AG09319 (cell line): ENCODE measurements at regions not wholly inside any gene's neighbourhood (a gene's known extent, or its start where the extent isn't known, plus 50 kb on each side); places are given as distances from the start of the nearest gene placed in this dataset.
A peak's percentile ranks its signal among the peaks of the same experiment; 100 is the strongest.

ENCODE experiments used
- DNase-seq: peaks from one replicate; pipeline ENCODE4 v3.0.0-alpha.2; 2010; ENCODE audit warnings: low read depth; ENCODE audit errors: extremely low read depth
- TF ChIP-seq, protein P1 (sequence below): IDR thresholded peaks from 2 replicates; pipeline ENCODE4 v1.5.1; 2011; ENCODE audit warnings: low read depth, mild to moderate bottlenecking, inconsistent platforms, low read length, moderate library complexity

DNA sequence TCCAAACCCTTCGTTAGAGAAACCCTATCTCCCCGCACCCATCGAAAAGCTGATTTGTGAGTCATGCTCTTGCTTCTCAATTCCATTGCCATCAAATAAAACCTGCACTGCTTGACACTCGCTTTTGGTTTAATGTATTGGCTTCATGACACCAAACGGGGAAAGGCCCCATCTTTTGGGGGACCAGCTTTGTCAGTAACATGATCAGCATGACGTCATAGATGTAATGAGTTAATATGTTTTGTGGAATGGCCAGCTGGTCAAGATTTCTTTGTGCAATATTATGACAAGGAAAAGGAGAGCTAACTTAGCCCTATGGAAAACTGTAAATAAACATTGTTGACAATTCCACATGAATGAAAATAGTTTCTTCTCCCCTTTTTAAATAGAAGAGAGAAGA, 1260.5 kb upstream of the CELF2 start:
- TF ChIP-seq, protein P1, sequence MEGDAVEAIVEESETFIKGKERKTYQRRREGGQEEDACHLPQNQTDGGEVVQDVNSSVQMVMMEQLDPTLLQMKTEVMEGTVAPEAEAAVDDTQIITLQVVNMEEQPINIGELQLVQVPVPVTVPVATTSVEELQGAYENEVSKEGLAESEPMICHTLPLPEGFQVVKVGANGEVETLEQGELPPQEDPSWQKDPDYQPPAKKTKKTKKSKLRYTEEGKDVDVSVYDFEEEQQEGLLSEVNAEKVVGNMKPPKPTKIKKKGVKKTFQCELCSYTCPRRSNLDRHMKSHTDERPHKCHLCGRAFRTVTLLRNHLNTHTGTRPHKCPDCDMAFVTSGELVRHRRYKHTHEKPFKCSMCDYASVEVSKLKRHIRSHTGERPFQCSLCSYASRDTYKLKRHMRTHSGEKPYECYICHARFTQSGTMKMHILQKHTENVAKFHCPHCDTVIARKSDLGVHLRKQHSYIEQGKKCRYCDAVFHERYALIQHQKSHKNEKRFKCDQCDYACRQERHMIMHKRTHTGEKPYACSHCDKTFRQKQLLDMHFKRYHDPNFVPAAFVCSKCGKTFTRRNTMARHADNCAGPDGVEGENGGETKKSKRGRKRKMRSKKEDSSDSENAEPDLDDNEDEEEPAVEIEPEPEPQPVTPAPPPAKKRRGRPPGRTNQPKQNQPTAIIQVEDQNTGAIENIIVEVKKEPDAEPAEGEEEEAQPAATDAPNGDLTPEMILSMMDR = no peak
- DNase-seq = no peak

DNA sequence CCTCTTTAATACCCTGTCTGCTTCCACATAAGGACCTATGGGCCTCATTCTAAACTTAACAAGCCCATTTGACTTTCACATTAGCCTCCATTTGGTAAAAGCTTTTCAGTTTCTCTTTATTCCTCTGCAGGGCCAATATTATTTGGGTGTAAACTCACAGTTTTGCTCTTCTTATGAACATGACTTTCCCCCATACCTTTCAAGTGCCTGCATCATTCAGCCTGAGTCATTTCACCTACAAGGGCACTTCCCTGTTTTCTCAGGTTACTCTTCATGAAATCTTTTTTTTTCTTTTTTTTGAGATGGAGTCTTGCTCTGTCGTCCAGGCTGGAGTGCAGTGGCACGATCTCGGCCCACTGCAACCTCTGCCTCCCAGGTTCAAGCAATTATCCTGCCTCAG, 1258.1 kb upstream of the CELF2 start:
- TF ChIP-seq, protein P1 = no peak
- DNase-seq = no peak

DNA sequence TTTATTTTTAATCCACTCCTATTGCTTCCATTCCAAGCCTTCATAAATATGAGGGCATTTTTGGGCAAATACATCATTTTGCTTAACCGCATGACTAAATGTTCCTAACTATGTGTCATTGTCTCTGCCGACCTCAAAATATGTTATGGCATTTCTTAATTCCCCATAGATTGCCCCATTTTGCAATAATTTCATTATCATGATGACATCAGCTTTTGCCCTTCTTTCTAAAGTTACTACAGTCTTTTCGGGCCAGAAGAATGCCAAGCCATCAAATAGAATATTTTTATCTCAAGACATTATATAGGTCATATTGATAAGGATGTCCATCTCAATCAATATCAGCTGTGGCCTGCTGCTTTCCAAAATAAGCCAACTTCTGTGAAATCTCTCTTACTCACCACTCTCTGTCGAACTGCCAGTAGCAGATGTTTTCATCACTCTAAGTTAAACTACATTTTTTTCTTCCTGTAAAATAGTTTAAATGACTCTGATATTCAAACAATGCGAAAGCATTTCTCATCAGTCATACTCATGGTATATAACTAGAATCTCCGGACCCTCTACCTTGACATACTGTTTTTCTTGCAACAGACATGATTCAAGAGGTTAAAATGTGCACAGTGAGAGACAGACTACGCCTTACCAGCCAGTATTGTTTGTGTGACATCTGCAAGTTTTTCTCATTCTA, 1254.6 kb upstream of the CELF2 start:
- DNase-seq = peak; percentile 70
- TF ChIP-seq, protein P1 = no peak

DNA sequence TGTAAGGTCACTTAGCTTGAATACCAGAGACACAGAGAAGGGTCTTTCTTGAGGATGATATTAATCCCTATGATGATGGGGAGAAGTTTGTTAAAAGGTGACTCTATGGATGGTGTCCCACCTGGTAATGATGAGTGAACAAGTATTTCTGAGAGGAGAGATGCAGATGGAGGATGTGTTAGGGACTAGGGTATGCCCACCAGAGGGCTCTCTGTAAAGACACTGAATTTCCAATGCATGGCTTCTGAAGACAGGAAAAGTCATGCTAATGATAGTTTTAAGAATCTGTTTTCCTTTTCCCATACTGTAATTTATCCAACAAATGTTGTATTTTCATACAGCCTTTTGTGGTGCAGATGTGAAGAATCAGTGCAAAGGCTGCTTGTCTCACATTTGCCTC, 1250.9 kb upstream of the CELF2 start:
- TF ChIP-seq, protein P1 = no peak
- DNase-seq = no peak

DNA sequence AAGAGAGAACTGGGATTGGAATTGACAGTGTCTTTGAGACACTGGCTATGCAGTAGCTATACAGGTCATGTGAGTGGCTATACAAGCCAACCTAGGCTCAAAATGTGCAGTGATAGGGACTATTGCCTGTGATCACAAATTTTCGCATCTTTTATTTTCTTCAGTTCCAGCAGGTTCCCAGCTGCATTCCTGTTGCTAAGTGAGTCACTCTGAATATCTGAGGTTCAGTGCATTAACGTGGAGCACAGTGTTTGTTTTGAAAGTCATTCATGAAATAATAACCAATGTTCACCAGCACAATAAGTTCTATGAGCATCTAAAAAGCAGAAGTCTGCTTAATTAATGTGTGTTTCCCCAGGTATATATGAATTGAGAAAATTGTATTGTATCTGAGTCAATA, 1236.0 kb upstream of the CELF2 start:
- DNase-seq = no peak
- TF ChIP-seq, protein P1 = no peak

DNA sequence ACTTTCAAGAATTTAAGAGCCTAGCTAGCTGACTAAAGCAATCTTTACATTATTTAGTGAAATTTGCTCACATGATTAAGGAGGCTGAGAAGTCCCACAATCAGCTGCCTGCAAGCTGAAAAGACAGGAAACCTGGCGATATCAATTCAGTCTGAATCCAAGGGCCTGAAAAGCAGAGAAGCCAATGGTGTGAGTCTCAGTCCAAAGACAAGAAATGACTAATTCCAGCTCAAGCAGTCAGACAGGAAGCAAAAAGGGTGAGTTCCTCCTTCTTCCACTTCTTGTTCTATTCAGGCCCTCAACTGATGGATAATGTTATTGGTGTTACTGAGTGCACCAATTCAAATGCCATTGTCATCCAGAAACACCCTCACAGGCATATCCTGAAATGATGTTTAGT, 1231.6 kb upstream of the CELF2 start:
- TF ChIP-seq, protein P1 = no peak
- no peak for DNase-seq

DNA sequence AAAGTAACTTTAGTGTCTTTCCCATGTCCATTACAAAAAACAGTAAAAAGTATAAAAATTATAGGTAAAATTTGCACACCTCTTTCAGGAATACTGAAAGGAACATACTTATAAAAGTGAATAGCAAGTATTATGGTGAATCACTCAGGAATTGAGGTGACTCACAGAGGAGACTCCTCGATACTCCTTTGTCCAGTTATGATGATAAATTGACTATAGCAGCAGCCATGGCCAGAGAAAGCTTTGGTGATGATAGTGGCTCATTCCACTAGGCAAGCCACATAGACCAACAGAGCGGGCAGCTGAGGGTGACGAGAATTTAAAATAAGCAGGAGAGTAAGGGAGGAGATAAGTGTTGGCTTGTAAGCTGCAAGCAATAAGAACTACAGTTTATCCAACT, 1231.1 kb upstream of the CELF2 start:
- no peak for DNase-seq
- TF ChIP-seq, protein P1 = no peak
